GM19455 (cell line): ENCODE measurements at regions not wholly inside any gene's neighbourhood (a gene's known extent, or its start where the extent isn't known, plus 50 kb on each side); places are given as distances from the start of the nearest gene placed in this dataset.

ENCODE experiments used
- ATAC-seq: cut with Tn5 transposase; IDR thresholded peaks from one replicate; pipeline ENCODE4 v1.9.1; 2021; ENCODE audit not compliant: unreplicated experiment

GRCh38 chr1:216924732-216925131, 201.5 kb upstream of the ESRRG start:
- ATAC-seq, result no peak

GRCh38 chr1:216923601-216924000, 200.4 kb upstream of the ESRRG start:
- no peak for ATAC-seq

GRCh38 chr1:216922406-216922805, 199.2 kb upstream of the ESRRG start:
- ATAC-seq, result no peak

- no peak for ATAC-seq
Measured at GRCh38 chr1:216921866-216922265, 198.6 kb upstream of the ESRRG start.

- no peak for ATAC-seq
Measured at GRCh38 chr1:216919060-216919970, 196.1 kb upstream of the ESRRG start.

GRCh38 chr1:216916890-216917438, 193.7 kb upstream of the ESRRG start:
- ATAC-seq, result no peak

GRCh38 chr1:216914974-216915373, 191.7 kb upstream of the ESRRG start:
- ATAC-seq, result no peak

GRCh38 chr1:216913976-216914375, 190.7 kb upstream of the ESRRG start:
- ATAC-seq, result no peak

- ATAC-seq, result no peak
Measured at GRCh38 chr1:216910081-216910840, 187.0 kb upstream of the ESRRG start.

- ATAC-seq, result no peak
Measured at GRCh38 chr1:216908126-216908525, 184.9 kb upstream of the ESRRG start.

- no peak for ATAC-seq
Measured at GRCh38 chr1:216907100-216907499, 183.9 kb upstream of the ESRRG start.

GRCh38 chr1:216905781-216906180, 182.6 kb upstream of the ESRRG start:
- ATAC-seq, result no peak

- no peak for ATAC-seq
Measured at GRCh38 chr1:216905137-216905536, 181.9 kb upstream of the ESRRG start.

- no peak for ATAC-seq
Measured at GRCh38 chr1:216904471-216904870, 181.2 kb upstream of the ESRRG start.

- ATAC-seq, result no peak
Measured at GRCh38 chr1:216903382-216903740, 180.1 kb upstream of the ESRRG start.

- no peak for ATAC-seq
Measured at GRCh38 chr1:216902669-216903381, 179.6 kb upstream of the ESRRG start.

- no peak for ATAC-seq
Measured at GRCh38 chr1:216900116-216900620, 176.9 kb upstream of the ESRRG start.

- ATAC-seq, result no peak
Measured at GRCh38 chr1:216898801-216899200, 175.6 kb upstream of the ESRRG start.

- ATAC-seq, result no peak
Measured at GRCh38 chr1:216896146-216896545, 172.9 kb upstream of the ESRRG start.

GRCh38 chr1:216894494-216894893, 171.3 kb upstream of the ESRRG start:
- ATAC-seq, result no peak

- ATAC-seq, result no peak
Measured at GRCh38 chr1:216892581-216893160, 169.4 kb upstream of the ESRRG start.
